Pulmonary artery endothelial cell (primary cell): ENCODE measurements at regions not wholly inside any gene's neighbourhood (a gene's known extent, or its start where the extent isn't known, plus 50 kb on each side); places are given as distances from the start of the nearest gene placed in this dataset.

Experiments
- DNase-seq: peaks from one replicate; pipeline ENCODE4 v3.0.0-alpha.2; 2011; ENCODE audit warnings: low read depth, low spot score

DNA sequence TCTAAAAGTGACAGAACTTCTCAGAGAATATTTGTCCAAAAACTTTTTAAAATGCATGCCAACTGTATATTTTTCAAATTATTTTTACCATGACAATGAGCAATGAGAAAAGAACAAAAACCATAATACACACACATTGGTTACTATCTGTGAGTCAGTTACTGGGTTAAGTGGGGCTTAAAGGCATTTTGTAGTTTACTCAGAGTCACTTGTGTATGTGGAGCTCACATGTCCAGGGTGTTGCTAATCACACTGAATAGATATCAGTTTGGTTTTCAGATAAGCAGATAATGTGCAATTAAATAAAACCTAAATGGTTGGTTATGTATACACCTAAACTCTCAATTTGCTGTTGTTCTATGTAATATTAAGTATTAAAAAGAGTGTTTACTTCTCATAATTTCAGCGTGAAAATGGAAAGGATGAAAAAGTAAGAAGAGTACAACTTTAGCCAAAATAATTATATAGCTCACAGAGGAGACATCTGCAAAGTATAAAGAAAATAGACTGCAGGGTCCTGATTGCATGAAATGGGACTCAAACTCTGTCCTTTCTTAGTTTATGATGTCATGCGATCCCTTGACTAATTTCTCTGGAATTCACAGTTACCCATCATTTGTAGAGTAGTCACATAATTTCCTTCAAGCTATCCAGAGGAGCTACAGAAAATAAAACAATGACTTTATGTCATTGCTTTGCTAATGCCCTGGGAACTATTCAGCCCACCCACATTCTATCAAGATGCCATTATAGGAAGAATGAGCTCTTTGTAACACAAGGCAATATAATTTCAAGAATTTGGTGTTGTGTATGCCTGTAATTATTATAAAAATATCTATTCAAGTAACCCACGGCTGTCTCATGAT is 388.0 kb upstream of the ZNF608 start:
- peak; percentile 24 for DNase-seq

DNA sequence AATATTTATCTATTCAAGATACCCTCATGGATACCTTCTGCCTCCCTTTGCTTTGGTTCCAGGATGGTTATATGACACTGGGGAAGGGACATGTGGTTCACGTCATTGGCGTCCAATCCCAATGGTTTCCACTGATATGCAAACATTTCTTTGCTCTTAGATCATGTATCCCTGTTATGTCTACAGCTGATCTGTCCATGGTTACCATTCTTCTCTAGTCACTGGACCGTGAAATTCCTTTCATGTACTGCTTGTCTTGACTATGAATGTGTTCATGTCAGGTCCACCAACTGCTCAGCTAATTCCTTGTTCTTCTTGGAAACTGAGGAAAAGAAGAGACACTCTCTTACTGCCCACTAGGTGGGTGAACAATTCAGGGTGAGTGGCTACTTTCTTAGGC is 391.1 kb upstream of the ZNF608 start:
- no peak for DNase-seq

DNA sequence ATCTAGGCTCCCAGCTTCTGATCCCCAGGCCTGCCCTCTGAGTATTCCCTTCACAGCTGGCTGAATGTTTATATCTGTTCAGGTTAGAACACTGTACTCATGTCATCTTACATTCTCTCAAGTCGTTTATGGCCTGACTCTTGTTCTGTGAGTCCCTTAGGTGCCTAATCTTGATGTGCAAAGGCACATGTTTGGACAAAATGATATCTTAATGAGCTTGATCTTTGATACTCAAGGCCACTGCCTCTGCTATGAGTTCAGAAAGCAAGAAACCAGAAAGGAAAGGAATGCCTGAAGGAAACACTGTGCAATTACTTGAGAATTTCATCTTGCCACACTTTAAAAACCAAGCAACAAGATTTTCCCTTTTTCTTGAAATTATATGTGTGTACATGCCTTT is 391.8 kb upstream of the ZNF608 start:
- DNase-seq: no peak

DNA sequence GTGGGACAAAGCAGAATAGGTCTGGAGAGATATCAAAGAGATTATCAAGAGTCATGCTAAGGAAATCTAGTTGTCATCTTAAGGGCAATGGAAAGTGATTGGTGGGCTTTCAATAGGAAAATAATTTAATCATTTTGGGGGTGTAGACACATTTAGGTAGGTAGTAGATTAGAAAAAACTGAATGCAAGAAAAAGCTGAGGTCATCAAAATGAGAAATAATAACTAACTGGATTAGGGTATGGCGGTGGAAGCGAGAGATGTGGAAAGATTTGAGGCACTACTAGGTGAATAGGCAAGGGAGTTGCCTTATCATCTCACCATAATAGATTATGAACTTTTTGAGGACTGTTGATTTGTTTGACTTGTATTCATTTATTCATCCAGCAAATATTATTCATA is 393.2 kb upstream of the ZNF608 start:
- no peak for DNase-seq

DNA sequence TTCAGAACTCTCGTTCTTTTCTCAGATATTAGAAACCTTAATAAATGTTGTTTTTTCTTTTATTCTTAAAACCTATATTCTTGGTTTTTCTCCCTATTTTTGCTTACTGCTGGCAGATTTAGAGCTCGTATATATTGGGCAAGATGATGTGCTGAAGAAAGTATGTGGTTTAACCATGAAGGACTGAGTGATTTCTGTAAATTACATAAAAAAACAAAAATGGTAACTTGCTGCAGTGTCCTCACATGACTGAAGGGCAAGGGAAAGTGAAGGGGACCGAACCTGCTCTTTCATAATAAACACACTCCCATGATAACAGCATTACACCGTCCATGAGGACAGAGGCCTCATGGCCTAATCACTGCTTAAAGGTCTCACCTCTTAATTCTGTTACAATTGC is 393.8 kb upstream of the ZNF608 start:
- no peak for DNase-seq

DNA sequence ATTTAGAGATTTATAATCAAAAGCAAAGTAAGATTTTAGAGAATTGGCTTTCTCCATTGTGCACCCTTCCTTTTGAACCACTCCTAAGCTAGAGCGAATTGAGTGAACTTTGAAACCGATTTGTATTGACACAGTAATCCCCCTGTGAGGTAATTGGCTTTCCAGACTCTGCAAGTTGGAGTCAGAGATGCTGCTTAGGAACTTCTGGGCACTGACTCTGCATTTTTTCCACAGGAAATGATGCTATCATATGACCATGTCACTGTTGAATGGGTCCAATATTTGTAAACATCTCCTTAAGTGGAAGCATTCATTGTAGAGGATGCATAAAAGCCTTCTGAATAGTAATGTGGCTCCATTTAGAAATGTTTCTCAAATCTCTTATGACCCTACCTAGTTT is 394.4 kb upstream of the ZNF608 start:
- DNase-seq: peak; percentile 65

DNA sequence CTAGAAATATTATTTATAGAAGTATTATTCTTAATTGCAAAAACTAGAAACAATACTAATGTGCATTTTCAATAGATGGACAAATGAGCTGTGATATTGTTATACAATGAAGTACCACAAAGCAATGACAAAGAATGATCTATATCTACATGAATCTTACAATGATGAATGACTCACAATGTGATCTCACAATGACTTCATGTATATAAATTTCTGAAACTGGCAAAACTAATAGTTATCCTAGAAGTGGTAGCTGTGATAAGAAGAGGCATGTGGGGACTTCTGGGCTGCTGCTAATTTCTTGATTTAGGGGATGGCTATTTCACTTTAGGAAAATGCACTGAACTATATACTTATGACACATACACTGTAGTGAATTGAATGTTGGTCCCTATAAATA is 396.0 kb upstream of the ZNF608 start:
- DNase-seq: no peak

DNA sequence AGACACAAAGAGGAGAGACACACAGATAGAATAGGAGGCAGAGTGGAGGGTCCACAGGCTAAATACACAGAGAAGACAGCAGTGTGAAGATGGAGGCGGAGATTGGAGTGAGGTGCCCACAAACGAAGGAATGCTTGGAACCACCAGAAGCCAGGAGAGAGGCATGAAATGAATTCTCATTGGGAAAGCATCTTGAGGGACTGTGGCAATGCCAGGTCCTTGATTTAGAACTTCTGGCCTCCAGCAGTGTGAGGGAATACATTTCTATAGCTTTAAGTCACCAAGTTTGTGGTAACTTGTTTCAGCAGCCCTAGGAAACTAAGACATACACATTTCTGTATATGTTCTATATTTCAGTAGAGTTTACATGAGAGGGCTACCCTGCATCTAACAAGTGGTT is 396.6 kb upstream of the ZNF608 start:
- DNase-seq: no peak

DNA sequence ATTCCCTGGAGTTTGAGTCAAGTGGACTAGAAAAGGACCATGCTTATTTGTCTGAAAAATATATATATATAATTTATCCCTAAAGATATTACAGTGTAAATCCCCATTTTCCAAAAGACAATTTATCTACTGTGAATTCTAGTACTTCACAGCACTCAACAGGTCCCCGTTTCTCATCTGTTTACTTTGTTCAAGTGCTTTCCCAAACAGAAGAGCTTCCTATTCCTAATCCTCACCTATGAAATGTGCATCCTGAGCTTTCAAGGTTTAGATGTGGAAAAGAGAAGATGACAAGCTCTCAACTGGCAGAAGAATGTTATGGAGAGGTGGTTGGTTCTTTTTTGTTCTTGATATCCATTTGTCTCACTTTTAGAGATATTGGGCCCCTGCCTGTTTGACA is 401.6 kb upstream of the ZNF608 start:
- no peak for DNase-seq

DNA sequence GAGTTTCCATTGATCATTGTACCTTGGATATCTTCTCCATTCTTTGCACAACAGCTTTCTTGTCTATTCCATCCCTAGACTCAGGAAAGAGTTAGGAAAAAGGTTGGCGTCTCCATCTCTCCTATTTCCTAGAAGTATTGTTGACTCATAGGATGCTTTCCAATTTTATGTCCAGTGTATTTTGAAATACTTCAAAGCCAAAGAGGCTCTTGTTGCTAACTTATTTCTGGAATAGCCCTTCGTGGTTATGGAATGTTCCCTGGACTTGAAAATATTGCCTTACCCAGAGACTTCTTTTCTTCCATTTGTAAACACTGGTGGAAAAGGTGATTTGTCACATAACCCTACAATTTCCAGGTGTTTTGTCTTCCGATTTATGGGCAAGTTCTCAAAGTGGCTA is 402.3 kb upstream of the ZNF608 start:
- no peak for DNase-seq

DNA sequence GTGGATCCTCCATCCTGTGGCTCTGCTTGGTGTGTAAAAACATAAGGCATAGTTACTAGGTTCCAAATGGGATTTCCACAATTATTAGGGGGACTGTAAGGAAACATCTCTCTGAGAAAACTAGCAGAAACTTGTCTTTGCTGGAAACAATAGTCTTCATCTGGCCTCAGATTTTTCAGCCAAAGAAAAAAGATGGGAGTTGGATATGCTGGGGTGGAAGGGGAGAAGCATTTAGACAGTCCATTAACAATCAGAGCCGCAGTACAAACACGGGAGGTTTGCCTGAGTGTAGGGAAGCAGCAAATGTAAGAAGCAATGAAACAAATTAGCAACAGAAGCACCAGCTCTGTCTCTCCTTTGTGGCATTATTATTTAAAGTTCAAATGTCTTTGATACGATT is 402.7 kb upstream of the ZNF608 start:
- no peak for DNase-seq

DNA sequence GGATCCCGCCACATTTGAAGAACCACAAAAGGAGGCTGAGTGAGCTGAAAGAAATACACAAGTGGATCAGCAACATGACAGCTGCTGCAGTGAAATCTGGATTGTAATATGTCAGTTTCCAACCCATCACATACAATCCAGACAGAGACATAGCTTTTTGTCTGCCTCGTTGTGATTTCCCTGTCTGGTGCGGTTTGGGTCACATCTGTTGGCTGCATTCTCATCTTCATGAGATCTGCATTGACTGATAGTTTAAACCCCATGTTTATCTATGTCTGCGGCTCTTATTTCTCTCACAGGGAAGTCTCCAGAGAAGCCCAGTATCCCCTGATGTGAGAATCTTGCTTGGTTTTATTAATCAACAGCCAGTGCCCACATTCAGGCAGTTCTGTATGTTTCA is 403.1 kb upstream of the ZNF608 start:
- no peak for DNase-seq

DNA sequence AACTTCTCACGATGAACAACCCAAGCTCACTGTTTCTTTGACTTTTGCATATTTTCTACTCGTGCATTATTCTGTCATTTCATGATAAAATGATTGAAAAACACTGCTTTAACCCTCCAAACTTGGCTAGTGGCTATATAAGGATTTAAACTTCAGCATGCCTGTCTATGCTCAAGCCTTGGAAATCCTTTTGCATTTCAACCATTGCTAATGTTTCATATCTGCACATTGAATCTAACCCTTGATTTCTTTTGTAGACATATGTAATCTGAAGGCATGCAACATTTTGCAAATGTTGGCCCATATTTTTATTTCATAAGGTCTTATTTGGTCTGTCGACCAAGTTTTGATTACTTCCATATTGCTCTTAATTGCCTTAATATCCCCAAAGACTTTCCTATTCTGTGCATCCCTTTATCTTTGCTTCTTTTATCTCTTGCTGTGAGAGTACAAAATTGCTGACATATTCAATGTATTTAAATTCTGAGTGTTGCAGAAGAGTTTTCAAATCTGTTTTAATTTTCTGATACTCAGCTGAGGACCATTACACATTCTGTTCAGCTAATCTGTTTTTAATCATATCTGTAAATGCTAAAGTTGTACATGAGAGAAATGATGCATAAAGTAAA is 403.7 kb upstream of the ZNF608 start:
- DNase-seq: no peak

DNA sequence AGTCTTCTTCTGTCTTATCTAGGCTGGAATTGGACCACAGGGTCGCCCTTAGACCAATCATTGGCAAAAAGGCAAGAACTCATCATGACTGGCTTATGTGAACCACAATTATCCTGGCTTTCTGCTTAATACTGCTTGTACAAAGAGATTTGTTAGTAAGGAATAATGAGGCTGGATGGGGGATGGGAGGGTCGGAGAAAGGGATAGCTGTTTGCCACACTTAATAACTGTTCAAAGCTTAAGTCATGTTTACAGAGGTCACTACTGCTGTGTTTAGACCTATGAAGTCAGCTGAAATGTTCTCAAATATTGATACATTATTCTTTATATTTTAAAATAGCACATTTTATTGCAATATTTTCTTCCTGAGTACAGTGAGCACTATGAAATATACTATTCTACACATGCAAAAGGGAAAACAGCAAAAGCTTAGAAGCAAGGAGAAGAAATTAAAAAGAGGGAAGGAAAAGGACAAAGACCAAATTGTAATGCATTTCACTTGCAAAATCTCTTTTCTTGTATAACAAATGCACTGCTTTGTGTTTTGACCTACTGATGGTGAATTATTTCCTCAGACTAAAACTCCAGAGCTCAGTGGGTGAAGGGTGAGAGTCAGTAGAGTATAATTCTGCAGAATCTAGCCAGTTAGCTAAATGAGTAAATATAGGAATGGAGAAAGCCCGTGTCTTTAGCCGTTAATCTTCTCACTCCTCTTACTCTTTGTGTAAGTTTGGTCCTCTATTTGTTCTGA is 404.9 kb upstream of the ZNF608 start:
- no peak for DNase-seq

DNA sequence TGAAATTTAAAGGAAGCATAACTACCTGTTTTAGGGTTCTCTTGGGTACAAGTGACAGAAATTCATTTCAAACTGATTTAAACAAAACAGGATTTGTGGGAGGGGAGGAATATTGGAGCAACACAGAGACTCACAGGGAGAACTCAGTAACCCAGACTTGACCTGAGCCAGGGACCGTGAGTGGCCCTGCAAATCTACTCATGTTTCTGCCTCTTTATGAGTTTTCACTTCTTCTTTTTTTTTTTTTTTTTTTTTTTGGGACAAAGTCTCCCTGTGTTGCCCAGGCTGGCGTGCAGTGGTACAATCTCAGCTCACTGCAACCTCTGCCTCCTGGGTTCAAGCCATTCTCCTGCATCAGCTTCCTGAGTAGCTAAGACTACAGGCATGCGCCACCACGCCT is 405.6 kb upstream of the ZNF608 start:
- no peak for DNase-seq

DNA sequence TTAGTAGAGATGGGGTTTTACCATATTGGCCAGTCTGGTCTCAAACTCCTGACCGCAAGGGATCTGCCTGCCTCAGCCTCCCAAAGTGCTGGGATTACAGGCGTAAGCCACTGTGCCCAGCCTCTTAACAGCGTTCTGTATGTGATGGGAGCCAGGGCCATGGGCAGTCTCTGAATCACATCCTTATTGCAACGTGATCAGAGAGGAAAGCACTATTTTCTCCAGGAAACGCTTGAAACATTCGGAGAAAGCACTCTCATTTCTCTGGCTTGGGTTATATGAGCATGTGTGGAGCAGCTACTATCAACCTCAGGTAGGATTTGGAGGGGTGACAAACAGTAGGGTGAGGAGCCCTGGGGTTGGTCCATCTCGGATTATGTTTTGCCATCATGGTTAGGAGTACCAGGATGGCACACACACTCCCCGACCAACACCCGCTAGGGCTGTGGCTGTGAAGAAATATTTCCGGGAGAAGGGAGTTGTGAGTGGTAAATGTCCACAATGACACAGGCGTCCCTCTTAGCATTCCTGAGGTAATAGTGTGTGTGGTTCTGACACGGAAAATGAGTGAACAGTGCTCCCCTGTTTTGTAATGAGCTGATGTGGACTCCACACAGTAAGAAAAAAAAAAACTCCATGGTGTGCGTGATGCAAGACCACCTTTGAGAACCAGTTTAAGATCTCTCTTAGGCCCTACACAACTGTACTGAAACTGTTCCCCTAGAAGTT is 406.2 kb upstream of the ZNF608 start:
- DNase-seq: no peak

DNA sequence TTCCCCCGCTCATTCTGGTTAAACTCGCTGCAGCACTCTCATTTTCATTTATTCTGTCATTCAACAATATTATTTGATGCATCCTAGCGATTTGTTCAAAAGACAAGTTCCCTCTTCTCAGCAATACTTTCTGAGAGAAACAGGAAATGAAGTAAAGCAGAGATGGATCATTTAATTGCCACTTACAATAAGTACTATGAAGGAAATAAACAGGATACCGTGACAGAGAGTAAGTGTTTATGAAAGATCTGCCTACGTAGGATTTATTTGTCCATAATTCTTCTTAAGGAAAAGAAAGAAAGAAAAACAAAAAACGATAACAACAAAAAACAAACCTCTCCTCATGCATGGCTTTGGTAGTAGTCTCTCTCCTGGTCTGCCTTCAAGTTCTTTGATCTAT is 406.8 kb upstream of the ZNF608 start:
- DNase-seq: no peak

DNA sequence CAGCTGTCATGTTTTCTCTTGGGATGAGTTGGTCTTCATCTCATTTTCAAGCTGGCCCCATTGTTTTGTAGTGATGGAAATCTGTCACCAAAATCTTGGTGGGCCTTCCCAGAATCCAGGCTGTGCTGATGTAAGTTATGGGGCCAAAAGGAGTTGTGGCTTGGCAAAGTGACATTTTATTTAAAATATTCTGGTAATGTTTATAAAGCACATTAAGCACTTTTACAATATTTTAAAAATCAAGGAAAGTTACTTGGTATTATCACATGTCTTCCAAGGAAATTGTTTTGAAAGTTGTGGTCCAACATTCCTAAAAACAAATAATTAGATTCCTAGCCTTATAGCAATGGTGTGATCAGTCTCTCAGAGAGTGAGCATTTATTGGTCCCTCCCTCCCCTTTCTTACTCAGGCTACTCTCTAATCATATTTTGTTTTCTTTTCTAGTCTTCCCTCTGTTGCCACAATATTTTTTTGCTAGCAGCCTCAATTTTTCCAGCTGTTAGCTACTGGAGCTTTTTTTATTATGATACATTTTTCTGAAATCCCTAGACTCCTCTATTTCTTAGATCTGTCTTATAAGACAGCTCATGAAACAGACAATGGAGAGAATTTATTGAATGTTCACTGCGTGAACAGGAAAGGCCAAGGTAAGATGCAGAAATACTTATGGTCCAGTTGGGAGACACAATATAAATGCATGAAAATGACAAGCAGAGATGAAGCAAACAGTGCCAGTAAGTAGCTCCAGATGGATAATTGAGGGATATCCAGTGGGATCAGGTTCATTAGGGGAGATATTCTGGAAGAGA is 408.1 kb upstream of the ZNF608 start:
- DNase-seq: no peak

DNA sequence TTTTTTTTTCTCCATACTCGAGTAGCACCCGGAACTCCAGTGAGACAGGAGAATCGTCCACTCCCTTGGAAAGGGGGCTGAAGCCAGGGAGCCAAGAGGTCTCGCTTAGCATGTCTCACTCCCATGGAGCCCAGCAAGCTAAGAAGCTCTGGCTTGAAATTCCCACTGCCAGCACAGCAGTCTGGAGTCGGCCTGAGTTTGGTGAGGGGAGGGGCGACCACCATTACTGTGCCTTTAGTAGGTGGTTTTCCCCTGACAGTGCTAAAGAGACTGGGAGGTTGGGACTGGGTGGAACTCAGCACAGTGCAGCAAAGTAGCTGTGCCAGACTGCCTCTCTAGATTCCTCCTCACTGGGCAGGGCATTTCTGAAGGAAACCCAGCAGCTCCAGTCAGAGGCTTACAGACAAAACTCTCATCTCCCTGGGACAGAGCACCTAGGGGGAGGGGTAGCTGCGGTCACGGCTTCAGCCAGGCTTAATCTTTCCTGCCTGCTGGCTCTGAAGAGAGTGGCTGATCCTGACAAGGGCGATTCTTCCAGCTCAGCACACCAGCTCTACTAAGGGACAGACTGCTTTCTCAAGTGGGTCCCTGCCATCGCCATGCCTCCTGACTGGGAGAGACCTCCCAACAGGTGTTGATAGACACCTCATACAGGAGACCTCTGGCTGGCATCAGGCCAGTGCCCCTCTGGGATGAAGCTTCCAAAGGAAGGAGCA is 414.5 kb upstream of the ZNF608 start:
- DNase-seq: no peak

DNA sequence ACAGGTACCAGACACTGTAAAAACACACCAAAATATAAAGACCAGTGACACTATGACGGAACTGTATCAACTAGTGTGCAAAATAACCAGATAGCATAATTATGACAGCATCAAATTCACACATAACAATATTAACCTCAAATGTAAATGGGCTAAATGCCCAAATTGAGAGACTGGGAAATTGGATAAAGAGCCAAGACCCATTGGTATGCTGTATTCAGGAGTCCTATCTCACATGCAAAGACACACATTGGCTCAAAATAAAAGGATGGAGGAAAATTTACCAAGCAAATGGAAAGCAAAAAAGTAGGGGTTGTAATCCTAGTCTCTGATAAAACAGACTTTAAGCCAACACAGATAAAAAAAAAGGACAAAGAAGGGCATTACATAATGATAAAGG is 416.3 kb upstream of the ZNF608 start:
- no peak for DNase-seq
